Stimulated activated CD4-positive, alpha-beta T cell treated with anti-CD3 and anti-CD28 coated beads, Interleukin-2, amount 100 ng/mL, for 48 hours (primary cell): ENCODE measurements at regions not wholly inside any gene's neighbourhood (a gene's known extent, or its start where the extent isn't known, plus 50 kb on each side); places are given as distances from the start of the nearest gene placed in this dataset.

ENCODE experiments used
- DNase-seq, 2 donors: peaks; one replicate each; pipeline ENCODE4 v3.0.0-alpha.2; 2020

GRCh38 chr2:12033494-12033893, 287.1 kb downstream of the LPIN1 start:
- DNase-seq: no peak

- DNase-seq: no peak
Measured at GRCh38 chr2:12034382-12034781, 287.9 kb downstream of the LPIN1 start.

DNA sequence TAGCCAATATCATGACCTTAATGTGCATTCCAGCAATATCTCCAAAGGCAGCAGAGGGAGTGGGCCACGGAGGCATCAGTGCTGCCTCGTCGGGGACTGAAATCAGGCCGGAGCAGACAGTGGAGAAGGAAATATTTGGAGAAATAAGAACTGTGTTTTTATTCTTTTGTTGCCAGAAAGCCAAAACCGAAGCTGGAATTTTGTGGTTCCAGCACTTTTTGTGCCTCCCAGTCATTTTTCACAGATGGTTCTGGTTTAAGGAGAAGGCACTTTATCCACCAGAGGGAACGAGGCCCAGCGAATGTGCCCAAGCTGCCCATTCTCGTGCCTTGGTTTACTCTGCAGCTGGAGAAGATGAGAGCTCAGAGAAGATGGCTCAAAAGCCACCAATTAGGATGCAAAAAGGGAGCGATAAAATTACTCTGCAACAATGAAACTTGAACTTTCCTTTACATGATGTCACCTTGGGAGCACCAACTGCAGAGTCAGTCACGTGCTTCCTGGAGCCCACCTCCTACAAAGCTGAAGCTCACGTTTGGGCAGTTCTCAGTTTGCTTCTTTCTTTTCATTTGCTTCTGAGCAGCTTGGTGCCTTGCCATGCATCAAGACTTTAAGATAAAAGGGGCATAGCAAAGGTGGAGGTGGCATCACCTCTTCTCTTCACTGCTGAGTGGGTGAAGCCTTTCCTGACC, 288.7 kb downstream of the LPIN1 start:
- DNase-seq: no peak

DNA sequence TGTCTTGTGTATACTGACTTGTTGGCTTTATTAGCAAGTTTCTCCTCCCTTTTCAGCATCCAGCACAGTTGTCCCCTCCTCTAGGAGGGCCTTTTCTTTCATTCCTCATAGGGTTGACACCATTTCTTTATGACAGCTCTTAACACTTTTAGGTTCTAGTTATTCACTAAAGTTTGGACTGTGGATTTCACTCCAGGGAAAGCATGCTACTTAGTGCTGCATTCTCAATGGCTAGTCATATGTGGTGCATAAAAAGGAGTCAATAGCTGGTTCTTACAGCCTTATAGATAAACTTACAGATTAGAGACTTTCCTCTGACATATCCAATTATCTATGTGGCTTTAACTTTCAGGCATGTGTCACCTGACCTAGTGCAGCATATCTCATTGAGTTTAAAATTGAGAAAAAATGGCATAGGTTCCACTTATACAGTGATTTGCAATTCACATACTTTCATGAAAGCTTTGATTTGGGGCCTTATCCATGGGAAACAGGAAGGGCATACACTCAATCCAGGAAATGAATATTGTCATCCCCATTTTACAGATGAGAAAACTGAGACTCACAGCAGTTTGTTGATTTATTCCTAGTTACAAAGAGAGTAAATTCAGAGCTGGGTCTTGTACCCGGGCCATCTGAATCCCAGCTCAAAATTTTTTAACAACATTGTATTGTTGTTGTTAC, 289.7 kb downstream of the LPIN1 start:
- DNase-seq: no peak

- no peak for DNase-seq
Measured at GRCh38 chr2:12036640-12036983, 290.2 kb downstream of the LPIN1 start.

DNA sequence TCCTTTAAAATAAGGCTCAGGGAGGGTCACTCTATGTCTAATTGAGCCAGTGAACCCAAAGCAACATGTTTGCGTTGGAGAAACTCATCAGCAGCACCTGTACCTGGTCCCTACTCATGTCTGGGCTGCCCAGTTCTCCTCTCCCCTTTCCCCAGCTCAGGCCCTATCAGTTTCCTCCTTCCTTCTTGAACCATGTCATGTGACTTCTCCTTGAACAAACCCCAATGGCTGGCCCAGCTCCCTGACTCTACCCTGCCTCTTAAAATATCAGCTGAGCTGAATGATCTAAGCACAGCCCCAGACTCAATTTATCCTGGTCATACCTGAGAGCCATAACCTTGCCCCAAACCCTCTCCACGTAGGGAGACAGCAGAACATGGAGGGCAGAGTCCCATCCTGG, 290.9 kb downstream of the LPIN1 start:
- DNase-seq: no peak

DNA sequence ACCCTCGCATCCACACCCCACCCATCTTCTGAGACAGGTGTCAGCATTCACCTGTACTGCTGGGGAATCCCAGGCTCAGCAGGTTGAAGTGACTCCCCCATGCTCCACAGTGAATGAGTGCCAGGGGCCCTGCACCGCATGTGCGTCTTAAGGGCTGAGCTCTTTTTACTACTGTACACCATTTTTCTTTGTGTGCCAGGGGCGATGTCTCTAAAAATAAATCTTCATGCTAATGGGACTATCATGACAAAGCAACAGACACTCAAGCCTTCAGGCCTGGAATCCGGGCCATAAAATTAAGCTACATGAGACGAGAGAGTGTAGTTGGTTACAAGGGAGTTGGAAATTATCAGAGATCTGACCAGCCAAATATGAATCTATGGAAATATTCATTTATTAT, 294.8 kb downstream of the LPIN1 start:
- DNase-seq: no peak

DNA sequence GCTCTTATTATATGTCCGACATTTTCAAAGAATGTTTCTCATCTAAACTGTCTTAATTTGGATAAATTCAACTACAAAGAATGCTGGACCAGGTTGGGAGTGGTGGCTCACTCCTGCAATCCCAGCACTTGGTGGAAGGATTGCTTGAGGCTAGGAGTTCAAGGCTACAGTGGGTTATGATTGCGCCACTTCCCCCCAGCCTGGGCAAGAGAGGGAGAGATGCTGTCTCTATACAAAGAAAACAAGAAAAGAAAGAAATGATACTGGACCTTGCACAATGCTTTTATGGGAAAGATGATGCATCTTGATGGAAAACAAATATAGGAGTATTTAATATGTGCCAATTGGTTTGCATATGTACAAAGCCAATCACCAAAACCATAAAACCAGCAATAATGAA, 296.7 kb downstream of the LPIN1 start:
- DNase-seq: no peak

- no peak for DNase-seq
Measured at GRCh38 chr2:12044857-12045256, 298.4 kb downstream of the LPIN1 start.

DNA sequence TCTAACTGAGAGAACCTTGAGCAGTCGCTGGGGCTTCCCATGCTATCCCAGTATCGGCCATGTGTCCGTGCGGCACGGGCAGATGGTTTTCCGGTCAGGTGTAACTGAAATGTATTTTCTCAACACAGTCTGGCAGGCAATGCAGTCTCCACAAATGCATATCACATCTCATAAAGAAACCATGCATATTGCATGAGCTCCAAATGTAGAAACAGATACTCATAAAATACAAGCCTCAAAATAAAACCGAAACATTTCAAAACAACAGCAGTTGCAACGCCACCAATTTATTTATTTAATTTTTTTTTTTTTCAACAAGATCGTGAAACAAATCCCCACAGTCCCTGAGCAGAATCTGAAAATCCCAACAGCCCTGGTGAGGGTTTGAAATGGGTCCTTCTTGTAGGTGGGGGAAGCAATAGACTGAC, 299.4 kb downstream of the LPIN1 start:
- no peak for DNase-seq

DNA sequence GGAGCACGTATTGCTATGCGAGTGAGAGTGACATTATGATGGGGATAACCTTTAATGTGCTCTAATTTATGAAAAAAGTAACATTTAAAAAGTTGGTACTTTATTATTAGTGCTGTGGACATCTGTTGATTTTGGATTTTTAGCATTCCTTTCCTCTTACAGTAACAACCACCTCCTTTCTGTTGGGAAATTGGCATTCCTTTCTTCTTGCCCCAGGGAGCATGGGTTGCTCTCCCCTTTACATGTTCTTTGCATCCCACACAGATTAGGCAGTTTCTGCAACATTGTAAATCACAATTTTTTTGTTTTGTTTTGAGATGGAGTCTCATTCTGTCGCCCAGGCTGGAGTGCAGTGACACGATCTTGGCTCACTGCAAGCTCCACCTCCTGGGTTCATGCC, 300.2 kb downstream of the LPIN1 start:
- no peak for DNase-seq

- DNase-seq: no peak
Measured at GRCh38 chr2:12047761-12048160, 301.3 kb downstream of the LPIN1 start.

DNA sequence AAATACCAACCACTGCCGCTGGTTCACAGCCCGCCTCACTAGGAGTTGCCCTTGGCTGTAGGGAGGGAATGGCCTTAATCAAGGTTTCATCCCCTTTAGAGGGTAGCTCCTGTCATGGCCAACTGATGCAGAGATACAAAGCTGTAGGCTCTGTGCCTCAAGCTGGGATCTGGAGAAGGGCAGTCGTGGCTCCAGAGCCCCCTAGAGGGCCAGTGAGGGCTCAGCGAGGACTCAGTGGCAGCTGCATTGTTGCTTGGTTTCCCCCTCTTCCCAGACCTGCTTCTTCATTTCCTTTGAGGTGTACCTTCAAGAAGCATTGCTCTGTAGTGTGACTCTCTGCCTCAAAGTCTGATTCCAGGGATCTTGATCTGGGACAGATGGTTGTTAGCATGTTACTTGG, 302.1 kb downstream of the LPIN1 start:
- no peak for DNase-seq

- DNase-seq: no peak
Measured at GRCh38 chr2:12050396-12050795, 304.0 kb downstream of the LPIN1 start.

GRCh38 chr2:12051831-12052230, 305.4 kb downstream of the LPIN1 start:
- no peak for DNase-seq

DNA sequence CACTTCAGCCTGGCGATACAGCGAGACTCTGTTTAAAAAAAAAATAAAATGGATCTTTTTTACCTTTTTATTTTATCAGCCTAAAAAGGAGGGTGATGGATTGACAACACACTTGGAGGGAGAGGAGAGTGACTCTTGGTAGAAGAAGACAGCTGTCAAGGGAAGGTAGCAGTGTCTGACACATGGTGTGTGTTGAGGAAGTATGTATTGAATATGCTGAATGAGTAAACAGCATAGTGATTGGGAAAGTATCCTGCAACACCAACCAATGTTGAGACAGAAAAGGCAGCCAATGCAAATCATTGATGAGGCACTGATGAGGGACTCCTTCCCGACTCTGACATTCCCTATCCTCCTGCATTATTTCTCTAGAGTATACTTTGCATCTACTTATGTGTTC, 306.4 kb downstream of the LPIN1 start:
- DNase-seq: no peak

GRCh38 chr2:12054956-12055618, 308.7 kb downstream of the LPIN1 start:
- no peak for DNase-seq

DNA sequence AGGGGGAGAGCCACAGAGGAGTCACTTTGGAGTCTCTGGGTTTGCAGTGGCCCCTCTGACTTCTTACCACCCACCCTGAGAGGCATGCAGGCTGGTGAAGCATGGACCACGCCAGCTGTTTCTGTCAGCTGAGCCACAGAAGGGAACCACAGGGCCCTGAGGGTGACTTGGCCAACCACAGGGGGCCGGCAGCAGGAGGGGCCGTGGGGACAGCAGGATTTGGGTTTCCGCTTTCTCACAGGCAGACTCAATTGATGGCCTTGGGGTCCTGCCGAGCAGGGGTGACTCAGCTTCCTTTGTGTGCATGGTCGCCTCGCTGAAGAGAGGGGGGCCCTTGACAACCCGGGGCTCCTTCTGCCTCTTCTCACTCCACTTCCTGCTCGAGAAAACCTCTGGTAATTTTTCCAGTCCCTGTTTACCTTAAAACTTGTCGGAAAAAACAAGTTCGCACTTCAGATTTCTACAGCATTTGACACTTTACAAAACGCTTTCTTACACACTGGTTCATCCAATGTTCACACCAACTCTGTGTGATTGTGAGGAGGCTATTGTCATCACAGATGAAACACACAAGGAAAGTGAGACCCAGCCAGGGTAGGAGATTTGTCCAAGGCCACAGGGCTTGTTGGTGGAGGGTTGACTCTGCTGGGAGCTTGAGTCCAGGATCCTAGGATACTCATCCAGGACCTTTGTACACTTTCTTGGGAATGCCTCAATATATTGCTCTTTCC, 311.2 kb downstream of the LPIN1 start:
- no peak for DNase-seq

GRCh38 chr2:12059616-12060441, 313.4 kb downstream of the LPIN1 start:
- no peak for DNase-seq

GRCh38 chr2:12060886-12061285, 314.5 kb downstream of the LPIN1 start:
- no peak for DNase-seq

DNA sequence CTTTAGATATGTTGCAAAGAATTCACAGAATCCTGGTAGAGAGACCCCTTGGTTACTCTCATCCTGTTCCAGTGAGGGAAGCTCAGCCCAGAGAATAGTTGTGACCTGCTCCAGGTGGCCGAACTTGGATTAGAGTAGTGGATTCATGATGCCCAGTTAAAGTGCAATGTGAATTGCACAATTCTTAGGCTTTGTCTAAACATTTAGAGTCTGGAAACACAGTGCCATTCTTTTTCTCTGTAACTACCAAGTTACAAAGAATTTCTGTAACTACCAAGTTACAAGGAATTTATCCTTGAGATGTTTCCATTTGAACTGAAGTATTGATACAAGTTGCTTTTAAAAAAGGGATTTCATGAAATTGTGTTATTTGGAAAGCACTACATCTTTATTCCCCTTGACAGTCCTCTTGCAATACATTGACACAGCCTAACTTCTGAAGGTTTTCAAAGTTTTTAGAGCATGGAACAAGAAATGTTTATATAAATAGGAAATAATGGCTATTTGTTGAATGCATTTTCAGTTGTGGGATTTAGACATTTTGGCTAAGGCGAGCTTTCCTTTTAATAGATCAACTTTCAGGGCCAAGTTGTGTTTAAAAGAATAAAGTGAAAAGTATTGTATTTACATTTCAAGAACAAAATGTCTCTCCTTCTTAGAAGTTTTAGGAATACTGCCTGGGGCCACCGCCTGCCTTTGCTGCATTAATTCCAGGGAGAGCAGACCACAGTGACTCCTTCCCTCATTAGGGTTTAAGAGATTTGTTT, 315.0 kb downstream of the LPIN1 start:
- DNase-seq: no peak

DNA sequence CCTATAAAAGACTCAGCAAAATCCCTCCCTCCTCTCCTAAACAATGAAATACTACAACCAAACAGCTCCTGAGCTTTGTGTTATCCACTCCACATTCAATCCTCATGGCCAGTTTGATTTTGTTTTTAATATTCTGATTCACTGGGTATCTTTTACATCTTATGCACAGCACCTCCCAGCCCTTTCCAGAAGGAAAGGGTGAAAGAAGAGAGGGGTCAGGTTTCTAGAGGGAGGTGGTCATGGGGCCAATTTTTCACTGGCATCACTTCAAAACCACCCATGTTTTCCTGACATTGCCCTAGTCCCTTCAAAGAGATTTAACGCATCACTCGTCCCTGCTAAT, 315.6 kb downstream of the LPIN1 start:
- DNase-seq: no peak
